ENCODE measurements at regions not wholly inside any gene's neighbourhood (a gene's known extent, or its start where the extent isn't known, plus 50 kb on each side); places are given as distances from the start of the nearest gene placed in this dataset.
"Not testable (repeated sequence)": the region's sequence is repeated elsewhere in the genome, so short reads cannot be mapped to it uniquely, and the experiment has no call there.

DNA sequence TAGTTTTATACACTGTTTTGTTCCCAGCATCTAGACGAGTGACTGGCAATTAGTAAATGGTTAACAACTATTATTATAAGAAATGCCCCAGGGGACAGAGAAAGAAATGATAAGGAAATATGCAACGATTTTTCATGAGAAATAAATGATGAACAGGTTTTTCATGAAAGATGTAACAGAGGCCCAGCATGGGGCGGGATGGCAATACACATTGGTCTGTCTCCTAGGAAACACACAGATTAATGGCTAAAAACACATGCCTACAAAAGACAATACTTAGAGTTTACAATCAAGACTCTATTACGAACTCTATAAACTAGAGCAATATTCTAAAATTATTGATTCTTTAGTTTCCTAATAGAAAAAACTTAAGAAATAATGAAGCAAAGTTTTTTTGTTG, 441.5 kb upstream of the CDH9 start:
- DNase-seq (ENCODE audit: low read depth), result no peak

DNA sequence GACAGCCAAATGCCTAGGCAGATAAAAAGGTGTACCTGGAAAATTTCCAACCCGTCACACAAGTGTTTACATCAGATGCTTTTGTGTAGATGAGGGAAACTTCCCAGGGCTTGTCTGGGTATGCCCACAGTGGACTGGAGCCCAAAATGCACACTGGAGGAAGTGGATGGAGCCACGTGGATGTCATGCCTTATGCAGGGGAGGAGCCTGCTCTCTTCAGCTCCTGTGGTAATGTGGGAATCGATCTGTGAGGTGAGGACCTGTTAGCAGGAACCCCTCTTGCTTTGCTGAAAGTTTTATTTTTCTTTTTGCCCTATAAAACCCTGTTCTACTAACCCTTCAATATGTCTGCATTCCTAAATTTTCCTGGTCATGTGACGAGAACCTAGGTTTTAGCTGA, 439.2 kb upstream of the CDH9 start:
- DNase-seq (ENCODE audit: low read depth), result no peak

DNA sequence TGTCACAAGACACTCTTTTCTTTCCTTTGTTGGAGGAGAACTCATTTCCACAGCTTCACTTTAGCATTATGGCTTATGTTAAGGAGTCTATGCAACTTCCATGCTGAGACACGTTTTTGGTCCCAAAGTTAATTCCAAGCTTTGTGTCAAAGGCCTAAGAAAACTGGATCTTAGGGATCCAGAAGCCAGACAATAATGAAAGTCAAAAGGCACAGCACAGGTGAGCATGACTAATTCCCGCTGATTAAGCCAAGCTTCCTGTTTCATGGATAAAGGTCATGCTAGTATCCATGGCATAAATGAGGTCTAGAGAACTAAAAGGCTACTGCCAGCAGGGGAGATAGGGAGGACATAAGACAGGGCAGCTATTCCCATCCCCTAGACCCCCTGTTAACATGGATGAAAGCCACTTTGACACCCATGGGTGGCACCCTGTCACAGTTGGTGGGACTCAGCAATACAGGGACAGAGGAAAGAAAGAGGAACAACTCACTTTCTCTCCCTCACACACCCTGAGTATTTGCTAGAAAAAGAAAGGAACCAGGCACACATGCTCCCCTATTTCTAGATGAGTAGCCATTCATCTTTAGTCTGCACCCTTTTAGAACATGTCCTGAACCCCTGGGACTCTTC, 438.1 kb upstream of the CDH9 start:
- DNase-seq (ENCODE audit: low read depth), result no peak

DNA sequence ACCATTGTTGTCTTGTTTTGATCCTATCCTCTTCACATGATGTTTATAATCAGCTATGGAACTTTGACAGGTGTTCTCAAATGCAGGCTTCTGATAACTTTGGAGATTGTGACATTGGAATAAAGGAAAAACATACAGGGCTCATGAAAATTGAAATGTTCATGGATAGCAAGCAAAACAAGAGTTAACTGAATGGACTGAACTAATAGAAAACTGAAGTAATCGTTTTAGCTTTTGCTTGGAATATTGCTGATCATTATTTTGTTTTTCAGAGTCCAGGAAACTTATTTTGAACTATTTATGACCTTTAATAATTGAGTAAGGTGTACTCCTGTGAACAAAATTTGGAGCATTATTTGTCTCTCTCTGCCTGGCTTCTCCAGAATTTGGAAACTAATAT, 436.7 kb upstream of the CDH9 start:
- DNase-seq (ENCODE audit: low read depth), result no peak

DNA sequence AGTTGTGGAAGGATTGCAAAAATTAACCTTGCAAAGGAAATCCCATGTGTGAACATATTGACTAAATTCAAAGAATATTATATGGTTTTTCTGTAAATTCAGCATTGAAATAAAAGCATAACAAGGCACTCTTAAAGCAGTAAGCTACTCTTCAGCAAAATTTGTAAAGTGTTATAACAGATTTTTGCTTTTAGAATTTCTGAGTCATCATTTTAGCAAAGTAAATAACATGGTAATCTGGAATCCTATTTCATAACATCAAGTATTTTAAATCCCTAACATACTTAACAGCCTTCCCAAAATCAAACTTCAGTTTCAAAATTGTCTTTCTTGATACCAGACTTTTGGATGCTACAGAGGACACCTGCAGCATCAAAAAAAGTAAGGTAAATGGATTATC, 436.0 kb upstream of the CDH9 start:
- DNase-seq (ENCODE audit: low read depth), result no peak

DNA sequence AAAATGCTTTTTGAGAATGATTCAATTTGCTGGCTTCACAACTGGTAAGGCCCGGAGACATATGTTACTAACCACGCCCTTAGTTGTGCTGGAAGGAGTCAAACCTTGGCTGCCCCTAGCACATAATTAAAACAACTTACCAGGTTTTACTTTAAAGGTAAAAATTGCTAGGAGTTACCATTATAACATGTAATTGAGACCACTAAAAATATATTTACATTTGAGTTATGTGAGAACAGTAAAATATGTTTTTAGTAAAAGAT, 435.6 kb upstream of the CDH9 start:
- no peak for DNase-seq (ENCODE audit: low read depth)

DNA sequence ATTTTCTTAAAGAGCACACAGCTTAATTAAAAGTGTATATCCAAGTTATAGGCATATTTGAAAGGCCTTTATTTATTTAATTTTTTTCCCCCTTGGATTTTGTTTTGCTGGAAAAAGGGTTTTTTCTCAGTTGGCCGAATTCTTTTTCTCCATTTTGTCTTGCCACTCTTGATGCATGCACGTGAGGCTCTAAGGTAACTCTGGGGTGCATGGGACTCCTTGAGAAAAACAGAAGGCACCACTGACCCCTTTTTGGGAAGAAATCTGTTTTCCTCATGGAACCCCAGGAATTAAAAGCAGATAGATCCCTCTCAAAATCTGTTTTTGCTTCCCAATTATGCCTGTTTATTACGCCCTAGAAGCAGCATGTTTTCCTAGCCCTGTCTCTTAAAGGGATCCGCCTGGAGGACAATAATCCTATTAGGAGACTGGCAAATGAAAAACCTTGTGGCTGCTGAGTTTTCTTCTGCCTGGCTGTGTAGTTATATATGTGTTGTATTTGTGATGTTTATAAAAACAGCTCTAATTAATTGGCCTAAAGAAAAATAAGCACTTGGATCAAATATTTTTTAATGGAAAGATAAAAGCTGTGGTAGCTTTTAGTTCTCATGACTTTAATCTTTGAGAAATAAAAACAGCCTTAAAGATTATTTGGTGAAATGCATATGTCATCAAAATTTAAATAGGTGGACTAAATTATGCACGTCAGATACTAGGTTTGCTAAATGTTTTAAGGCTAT, 435.1 kb upstream of the CDH9 start:
- no peak for DNase-seq (ENCODE audit: low read depth)

DNA sequence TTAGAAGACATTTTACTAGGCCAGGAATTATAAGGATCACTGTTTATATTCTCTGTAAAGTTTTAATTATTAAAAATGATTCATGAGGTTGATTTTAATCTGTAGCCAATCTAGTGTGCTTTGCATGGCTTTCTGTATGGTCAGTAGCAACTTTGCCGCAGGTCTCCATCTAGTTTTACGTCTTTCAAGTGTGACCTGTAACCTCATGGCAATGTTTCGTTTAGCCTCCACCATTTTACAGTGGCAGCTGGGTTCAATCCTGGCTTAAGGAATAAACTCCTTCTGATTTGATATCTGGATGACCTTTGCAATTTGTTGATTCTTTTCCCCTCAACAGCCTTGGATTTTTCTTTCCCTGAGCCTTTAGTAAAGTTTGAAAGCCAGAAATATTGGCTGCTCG, 434.5 kb upstream of the CDH9 start:
- DNase-seq (ENCODE audit: low read depth), result no peak

DNA sequence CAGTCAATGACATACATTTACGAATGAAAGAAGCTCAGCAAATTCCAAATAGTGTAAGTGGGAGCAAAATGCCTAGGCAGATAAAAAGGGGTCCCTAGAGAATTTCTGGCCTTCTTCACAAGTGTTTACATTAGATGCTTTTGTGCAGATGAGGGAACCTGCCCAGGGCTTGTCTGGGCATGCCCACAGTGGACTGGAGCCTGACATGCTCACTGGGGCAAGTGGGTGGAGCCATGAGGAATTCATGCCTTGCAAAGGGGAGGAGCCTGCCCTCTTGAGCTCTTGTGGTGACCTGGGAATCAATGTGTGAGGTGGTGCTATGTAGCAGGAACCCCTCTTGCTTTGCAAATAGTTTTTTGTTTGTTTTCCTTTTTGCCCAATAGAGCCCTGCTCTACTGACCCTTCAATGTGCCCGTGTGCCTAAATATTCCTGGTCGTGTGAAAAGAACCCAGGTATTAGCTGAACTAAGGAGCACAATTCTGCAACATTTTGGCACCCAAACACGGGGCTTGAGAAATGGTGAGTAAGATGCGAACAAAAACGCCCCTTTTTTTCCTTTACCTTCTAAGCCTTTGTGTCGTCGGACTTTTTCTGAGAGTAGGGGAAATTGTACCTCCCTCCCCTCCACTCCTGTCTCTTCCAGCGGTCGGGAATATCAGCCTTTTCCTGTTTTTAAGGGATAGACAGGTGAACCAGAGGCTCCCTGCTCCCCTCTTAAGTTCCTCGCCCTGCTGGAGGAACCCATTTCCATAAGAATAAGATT, 433.8 kb upstream of the CDH9 start:
- DNase-seq (ENCODE audit: low read depth), result peak; percentile 9

DNA sequence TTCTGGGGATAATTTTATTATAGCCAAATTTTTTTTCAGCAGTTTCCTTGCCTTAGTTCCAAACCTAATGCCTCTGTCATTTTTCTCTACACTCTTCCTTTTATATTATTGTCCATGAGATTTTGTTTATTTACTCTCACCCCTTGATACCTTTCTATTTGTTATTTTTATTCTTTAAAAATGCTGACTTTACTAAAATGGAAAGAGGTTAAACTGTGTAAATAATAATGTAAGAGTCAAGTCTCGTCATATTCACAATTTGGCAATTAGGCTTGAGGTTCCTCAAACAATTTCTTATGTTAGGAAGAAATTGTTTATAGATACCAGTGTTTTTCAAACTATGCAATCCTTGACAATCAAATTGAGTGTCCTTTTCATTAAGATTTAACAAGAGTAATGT, 428.6 kb upstream of the CDH9 start:
- no peak for DNase-seq (ENCODE audit: low read depth)

DNA sequence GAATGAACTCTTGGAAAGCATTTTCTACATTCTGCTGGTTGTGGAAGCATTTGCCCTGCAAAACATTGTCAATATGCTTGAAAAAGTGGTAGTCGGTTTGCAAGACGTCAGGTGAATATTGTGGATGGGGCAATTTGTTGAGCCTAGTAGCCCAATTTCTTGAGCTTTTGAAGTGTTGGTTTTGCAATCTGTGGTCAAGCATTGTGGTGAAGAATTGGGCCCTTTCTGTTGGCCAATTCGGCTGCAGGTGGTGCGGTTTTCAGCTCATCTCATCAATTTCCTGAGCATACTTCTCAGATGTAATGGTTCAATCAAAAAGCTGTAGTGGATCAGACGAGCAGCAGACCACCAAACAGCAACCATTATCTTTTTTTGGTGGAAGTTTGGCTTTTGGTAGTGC, 426.8 kb upstream of the CDH9 start:
- DNase-seq (ENCODE audit: low read depth), result no peak

DNA sequence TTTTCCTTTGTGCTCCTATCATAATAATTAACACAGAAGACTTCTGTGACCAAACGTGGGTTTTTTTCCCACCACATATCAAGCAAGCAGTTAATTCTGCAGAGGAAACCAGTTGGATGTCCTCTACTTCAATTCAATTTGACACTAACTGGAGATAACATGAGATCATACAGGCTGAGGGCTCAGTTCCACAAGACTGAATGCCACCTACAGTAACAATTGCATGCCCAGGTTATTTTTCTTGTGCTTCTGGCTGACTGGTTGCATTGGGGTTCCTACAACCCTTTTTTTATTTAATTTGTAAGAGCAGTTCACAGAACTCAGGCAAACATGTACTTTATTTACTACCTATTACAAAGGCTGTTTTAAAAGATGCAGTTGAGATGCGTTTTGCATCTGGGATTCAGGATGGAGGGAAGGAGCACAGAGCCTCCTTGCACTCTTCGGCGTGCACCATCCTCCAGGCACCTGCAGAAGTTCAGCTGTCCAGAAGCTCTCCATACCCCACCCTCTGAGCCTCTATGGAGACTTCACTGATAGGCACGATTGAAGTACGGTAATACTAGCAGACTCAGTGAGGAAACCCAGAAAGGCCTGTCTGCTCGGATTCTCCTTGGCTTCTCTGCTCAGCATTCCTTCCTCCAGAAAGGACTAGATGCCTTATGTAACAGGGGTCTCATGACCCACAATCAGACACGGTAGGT, 425.2 kb upstream of the CDH9 start:
- no peak for DNase-seq (ENCODE audit: low read depth)

DNA sequence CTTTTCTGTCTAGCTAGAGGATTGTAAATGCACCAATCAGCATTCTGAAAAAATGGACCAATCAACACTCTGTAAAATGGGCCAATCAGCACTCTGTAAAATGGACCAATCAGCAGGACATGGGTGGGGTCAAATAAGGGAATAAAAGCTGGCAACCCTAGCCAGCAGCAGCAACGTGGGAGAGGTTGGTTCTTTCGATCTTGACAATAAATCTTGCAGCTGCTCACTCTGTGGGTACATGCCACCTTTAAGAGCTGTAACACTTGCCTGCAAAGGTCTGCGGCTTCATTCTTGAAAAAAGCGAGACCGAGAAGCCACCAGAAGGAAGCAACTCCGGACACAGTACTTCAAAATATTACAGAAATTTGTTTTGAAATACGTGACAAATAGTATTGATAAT, 424.6 kb upstream of the CDH9 start:
- DNase-seq (ENCODE audit: low read depth), result no peak

DNA sequence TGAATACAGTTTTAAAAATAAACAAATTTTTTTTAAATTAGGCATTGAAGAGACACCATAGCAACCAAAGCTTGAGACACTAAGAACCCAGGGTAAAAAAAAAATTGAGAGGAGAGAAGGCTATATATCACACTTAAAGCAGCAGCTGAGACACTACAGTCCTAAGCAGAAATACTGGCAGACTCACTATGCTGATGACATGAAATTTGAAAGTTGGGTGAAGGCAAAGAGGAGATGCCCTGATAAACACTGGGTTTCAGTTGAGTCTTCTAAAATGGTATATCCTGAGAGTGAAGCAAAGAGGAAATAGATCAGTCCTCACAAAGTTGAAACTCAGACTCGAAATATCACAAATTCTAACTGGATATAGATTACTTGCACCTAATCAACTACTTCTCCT, 419.9 kb upstream of the CDH9 start:
- DNase-seq (ENCODE audit: low read depth), result no peak

DNA sequence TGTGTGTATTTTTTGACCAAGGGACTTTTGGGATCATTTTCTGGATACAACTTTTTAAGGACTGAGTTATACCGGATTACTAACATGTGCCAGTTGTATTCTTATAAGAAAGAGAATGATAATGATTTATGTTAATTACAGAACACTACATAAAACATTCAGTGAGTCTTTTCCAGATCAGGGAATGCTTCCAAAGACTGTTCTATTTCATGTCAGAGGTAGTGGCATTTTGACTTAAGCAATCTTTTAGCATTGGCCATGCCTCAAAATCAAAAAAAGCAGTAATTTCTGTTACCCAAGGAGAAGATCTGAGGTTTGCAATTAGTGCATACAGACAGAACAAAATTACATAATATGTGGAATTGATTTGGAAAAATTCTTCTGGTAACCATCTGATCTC, 413.0 kb upstream of the CDH9 start:
- no peak for DNase-seq (ENCODE audit: low read depth)

DNA sequence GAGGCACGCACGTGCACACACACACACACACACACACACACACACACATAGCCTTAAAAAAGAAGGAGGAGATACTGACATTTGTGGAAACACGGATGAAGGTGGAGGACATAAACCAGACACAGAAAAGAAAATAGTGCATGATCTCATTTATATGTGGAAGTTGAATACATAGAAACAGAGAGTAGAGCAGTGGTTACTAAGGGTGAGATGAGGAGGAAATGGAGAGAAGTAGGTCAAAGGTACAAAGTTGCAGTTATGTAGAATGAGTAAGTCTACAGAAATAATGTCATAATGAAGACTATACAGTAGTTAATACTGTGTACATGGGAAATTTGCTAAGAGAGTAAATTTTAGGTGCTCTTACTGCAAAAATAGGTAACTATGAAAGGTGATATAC, 412.2 kb upstream of the CDH9 start:
- peak; percentile 52 for DNase-seq (ENCODE audit: low read depth)

DNA sequence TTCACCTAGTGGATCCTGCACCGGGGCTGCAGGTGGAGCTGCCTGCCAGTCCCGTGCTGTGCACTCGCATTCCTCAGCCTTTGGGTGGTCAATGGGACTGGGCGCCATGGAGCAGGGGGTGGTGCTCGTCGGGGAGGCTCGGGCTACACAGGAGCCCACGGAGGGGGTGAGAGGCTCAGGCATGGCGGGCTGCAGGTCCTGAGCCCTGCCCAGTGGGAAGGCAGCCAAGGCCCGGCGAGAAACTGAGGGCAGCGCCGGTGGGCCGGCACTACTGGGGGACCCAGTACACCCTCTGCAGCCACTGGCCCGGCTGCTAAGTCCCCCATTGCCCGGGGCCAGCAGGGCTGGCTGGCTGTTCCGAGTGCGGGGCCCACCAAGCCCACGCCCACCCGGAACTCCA, 401.0 kb upstream of the CDH9 start:
- DNase-seq (ENCODE audit: low read depth), result not testable (repeated sequence)

DNA sequence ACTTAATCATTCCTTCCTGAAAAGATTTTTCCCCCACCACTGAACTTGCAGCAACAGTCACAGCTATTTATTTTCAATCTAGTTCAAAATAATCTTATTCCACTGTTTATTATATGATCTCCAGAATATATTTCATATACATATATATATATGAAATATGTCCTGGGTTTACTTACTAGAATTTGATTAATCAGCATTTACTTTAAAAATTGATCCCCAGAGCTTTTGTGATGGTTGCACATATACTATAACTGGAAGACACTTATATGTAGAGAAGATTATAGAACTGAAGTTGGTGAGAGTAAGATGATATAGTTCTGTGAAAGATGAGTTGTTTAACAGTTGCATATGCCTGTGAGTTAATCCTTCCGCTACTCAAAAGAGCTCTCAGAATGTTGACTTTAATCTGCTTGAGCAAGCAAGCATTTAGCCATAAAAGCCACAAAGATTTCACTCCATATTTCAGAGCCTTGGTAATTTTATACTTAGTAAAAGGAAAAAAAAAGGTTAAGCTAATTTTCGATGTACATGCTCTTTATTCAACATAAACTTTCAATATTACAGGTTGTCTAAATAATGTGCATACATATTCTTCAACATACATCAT, 399.3 kb upstream of the CDH9 start:
- peak; percentile 65 for DNase-seq (ENCODE audit: low read depth)

DNA sequence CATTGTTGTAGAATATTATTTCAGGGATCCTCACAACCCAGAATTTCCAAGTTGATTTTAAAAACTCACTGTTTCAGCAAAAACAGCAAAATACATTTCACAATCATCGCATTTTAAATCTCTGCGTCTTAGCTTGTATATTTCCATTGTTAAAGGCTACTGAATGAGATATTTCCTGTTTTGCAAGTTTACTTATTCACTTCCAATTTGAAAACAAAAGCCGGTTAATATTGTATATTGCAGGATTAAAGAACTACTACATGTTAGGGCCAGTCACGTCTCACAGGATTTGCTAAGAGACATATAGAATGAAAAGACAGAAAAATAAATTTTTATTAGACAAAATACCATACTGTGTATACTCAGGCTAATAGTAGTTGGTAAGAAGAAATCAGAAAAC, 395.9 kb upstream of the CDH9 start:
- DNase-seq (ENCODE audit: low read depth), result no peak

DNA sequence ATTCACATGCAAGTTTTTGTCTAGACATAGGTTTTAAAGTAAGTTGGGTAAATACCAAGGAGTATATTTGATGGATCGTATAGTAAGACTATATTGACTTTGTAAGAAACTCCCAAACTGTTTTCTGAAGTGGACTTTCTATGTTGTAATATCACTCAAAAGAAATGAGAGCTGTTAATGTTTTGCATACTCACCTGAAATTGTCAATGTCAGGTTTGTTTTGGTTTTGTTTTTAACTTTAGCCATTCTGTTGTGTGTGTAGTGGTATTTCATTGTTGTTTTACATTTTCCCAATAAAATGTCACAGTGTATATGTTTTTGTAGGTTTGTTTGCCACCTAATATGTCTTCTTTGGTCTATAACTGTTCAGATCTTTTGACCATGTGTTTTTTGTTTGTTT, 375.7 kb upstream of the CDH9 start:
- DNase-seq (ENCODE audit: low read depth), result no peak

DNA sequence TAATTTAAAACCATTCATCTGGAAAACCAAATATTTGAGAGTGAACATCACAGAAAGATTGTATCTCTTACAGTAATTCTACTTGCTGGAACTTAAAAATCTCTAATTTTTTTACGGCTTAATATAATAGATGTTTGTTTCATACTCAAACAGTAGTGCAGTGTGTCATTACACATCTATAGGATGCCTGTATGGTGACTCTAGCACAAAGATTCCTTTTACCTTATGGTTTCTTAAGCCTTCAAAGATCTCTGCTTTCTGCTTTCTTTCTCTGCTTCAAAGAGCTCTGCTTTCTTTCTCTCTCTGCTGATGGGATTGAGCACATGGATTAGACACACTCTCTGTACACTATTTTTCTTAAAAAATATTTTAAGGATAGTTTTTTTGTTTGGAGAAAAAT, 374.0 kb upstream of the CDH9 start:
- DNase-seq (ENCODE audit: low read depth), result no peak

DNA sequence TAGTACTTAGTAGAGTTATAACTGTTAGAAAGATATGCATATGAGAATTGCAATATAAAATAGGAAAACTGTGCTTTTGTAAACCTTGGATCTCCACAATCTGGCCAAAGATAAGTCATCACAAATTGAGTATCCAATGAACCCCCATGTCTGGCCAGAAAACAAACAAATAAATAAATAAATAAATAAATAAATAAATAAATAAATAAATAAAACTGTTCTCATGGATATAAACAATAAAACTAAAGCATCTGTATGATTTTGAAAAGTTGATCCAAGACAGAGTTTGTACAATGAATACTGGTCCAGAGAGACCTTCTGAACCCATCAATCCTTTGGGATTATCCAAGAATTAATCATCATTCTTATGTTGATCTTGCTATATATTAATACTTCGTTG, 367.6 kb upstream of the CDH9 start:
- DNase-seq (ENCODE audit: low read depth), result no peak

Data from amniotic epithelial cell (primary cell).